Heart left ventricle (tissue), 13 donors: ENCODE measurements at regions not wholly inside any gene's neighbourhood (a gene's known extent, or its start where the extent isn't known, plus 50 kb on each side); places are given as distances from the start of the nearest gene placed in this dataset.

Experiments used
- CTCF ChIP-seq, 12 donors: fragments of 200-600 bp; sonication (generic) in 4 of 12; IDR thresholded peaks; one replicate each; pipeline versions ENCODE4 v1.5.0 to v1.8.0; 2018 to 2022; ENCODE audit warnings: antibody characterized with exemption in 12 of 12, mild to moderate bottlenecking in 5 of 12
- POLR2A ChIP-seq, 2 donors: fragments of 450-650 bp; IDR thresholded peaks; one replicate each; pipeline ENCODE4 v1.6.1; 2017; ENCODE audit warnings: antibody characterized with exemption in 2 of 2, mild to moderate bottlenecking in 2 of 2, moderate library complexity in 2 of 2
- donor health status: ischemic (EF 13 %, LVEDD 7.1; RV severe dilation, severe dysfunction).
- donor health status: DM: no; HTN: yes; CAD: no.
- donor health status: DM: no; HTN: no; CAD: no.
- donor health status: ischemic (EF 25% LVEDD 6.9; RV normal size, moderate dysfunction).
- donor health status: ischemic (EF 25% LVEDD 5.7; RV mildly dilated, moderate dysfunction).
- donor health status: ischemic (EF 35%, LVEDD 5.7; RV mildly dilated, moderate dysfunction).
- donor health status: nonischemic (EF 11% LVEDD 7.7; RV severe dilation, severe dysfunction).
- donor health status: DM: yes; HTN: yes; CAD: no.
- donor health status: PGD.
- donor health status: ischemic (EF 29% LVEDD 5.4; RV normal size, mild dysfunction).
- donor health status: nonischemic (EF 23%, LVEDD 6.1; RV moderate dilation, normal function).

DNA sequence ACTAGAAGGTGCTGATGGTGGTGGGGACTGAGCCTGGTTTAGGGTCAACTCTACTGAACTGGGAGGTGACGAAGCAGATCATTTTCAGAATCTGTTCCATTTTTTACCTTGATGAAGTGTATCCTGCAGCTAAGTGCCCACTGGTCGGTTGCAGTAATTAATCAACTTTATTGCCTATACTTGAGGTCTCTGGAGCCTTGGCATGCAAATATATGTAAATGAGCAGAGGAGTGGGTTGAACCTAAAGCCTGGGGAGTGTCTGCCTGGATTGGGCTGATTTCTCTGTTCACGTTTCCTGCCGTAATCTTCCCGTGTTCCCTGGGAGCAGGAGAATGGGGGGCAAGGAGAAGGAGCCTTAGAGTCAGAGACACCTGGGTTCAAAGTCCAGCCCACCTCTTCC is 286.8 kb downstream of the PTPRU start:
- TF ChIP-seq CTCF (IDR thresholded peaks at IDR 0.05) (no peak), POLR2A (IDR thresholded peaks at IDR 0.05) (no peak)
